ENCODE measurements at regions not wholly inside any gene's neighbourhood (a gene's known extent, or its start where the extent isn't known, plus 50 kb on each side); places are given as distances from the start of the nearest gene placed in this dataset.

DNA sequence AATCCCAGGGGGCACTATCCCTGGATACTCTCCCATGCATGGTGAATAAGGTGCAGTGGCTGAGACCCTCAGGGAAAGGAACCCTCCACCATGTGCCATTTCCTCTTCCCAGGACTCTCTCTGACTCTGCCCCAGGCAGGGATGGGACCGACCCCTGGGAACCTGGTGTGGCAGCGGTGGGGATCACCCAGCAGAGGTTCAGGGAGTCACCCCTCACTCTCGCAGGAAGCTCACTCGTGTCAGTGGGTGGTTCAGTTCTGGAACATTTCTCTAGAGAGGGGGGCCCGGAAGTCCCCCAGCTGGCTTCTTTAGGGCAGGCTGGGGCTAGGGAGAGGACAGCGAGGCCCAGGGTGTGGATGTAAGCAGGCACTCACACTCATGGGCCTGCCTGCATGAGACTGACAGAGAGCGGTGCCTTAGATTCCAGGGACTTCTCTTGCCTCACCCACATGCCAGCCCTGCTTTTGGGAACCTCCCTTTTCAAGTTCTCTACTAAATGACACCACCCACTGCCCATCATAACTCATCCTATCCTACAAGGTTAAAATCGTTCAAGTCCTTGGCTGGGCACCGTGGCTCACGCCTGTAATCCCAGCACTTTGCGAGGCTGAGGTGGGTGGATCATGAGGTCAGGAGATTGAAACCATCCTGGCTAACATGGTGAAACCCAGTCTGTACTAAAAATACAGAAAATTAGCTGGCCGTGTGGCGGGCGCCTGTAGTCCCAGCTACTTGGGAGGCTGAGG lies 109.7 kb upstream of the SDK2 start:
- no peak overlapping the region for H4K8ac ChIP-seq (ENCODE audit: extremely low read depth, insufficient read depth, low read length)
- ChIA-PET CTCF (ENCODE audit: partially characterized antibody) (interaction anchor here (0.6 to 1.2 kb wide), 5 partner anchors 25 to 1857 kb away, joined by 3 read pairs; no protein-coding TSS in a partner anchor), POLR2A (ENCODE audit: partially characterized antibody) (no interaction called here)
- H3K27me3 ChIP-seq (replicated peaks in 1 of 4; ENCODE audit: control insufficient read depth in 3 of 4, extremely low read depth in 1 of 4, insufficient read depth in 3 of 4, low read length in 3 of 4): no peaks in the 10 kb centered on the region; a peak in 1 of 7 replicates
- H4K5ac ChIP-seq (ENCODE audit: insufficient read length, low read depth, low read length): no peak overlapping the region
- WGBS, 2 experiments (ENCODE audit: extremely low coverage in 1 of 2, insufficient coverage in 1 of 2, insufficient read length in 1 of 2, insufficient replicate concordance in 2 of 2, low coverage in 1 of 2, low lambda C conversion rate in 2 of 2, missing lambda C conversion rate in 1 of 2): 96% methylated on average over 12 of the region's 14 CpGs; no CpG with 5 or more reads in 1 of the 2 experiments
- H4K20me1 ChIP-seq (replicated peaks in 1 of 2; ENCODE audit: control insufficient read depth in 1 of 2, insufficient read depth in 2 of 2, low read length in 2 of 2): no peaks in the 10 kb centered on the region
- DNase-seq (ENCODE audit: low read depth in 1 of 2, low spot score in 2 of 2) (no peak), FAIRE-seq (no peak)
- H3K9me3 ChIP-seq (ENCODE audit: insufficient read depth in 2 of 2, low read depth in 1 of 2, low read length in 1 of 2): no peaks in the 10 kb centered on the region
- no peaks in the 10 kb centered on the region for H3K79me1 ChIP-seq (ENCODE audit: low read depth, low read length)
- no peak overlapping the region for H3K9ac ChIP-seq (replicated peaks in 1 of 4; ENCODE audit: extremely low read depth in 1 of 4, low read depth in 3 of 4, low read length in 3 of 4)
- no peak overlapping the region for H3K18ac ChIP-seq (ENCODE audit: extremely low read depth, low read length)
- H2AFZ ChIP-seq (ENCODE audit: low read length): no peak overlapping the region
- H2BK5ac ChIP-seq (ENCODE audit: low read depth, low read length): no peak overlapping the region
- no peak overlapping the region for H3K23ac ChIP-seq (ENCODE audit: insufficient read length)
- no peak overlapping the region for H2BK120ac ChIP-seq (replicated peaks; ENCODE audit: low read depth, low read length)
- no peak overlapping the region for H3K4me3 ChIP-seq (ENCODE audit: extremely low read depth in 1 of 4, insufficient read depth in 2 of 4, low read depth in 3 of 4, low read length in 4 of 4)
- no peak overlapping the region for H2BK20ac ChIP-seq (ENCODE audit: low read length)
- H3K23me2 ChIP-seq (ENCODE audit: low read depth, low read length): no peaks in the 10 kb centered on the region
- no peak overlapping the region for H3K56ac ChIP-seq (replicated peaks; ENCODE audit: insufficient read length, low read depth, low read length)
- no peak overlapping the region for H2BK15ac ChIP-seq (ENCODE audit: low read length)
- H2AK5ac ChIP-seq (ENCODE audit: low read depth, low read length): no peak overlapping the region
- peaks cover 0 to 11% (median 0%) of the 10 kb centered on the region in 4 experiments; a peak in 3 of 7 replicates for H3K4me1 ChIP-seq (replicated peaks in 1 of 4; ENCODE audit: control insufficient read depth in 3 of 4, insufficient read depth in 4 of 4, low read length in 3 of 4)
- H3K27ac ChIP-seq (ENCODE audit: low read depth, low read length): no peak overlapping the region
- no peak overlapping the region for H3K14ac ChIP-seq (ENCODE audit: insufficient read length)
- H3K36me3 ChIP-seq (ENCODE audit: control insufficient read depth in 2 of 4, insufficient read depth in 4 of 4, low read length in 3 of 4): no peaks in the 10 kb centered on the region
- H2BK12ac ChIP-seq (ENCODE audit: low read depth, low read length): no peak overlapping the region
- no peak overlapping the region for H3K4ac ChIP-seq (replicated peaks; ENCODE audit: insufficient read length, low read depth, low read length)
- no peaks in the 10 kb centered on the region for H3K79me2 ChIP-seq (ENCODE audit: control insufficient read depth in 1 of 2, insufficient read depth in 2 of 2, low read length in 2 of 2)
- no peak overlapping the region for H3K4me2 ChIP-seq (ENCODE audit: insufficient read depth in 1 of 2, low read depth in 2 of 2, low read length in 2 of 2)
- no peak overlapping the region for H4K91ac ChIP-seq (replicated peaks; ENCODE audit: insufficient read length, low read length)
- TF ChIP-seq EP300 (IDR thresholded peaks at IDR 0.05; ENCODE audit: borderline replicate concordance in 1 of 2, low read depth in 2 of 2, low read length in 2 of 2): no peak
- no peak for TF ChIP-seq SIRT6 (IDR thresholded peaks at IDR 0.05; ENCODE audit: low read length)
- TF ChIP-seq SUZ12 (IDR thresholded peaks at IDR 0.05; ENCODE audit: low read length): no peak
- TF ChIP-seq RFX5 (IDR thresholded peaks at IDR 0.05; ENCODE audit: borderline replicate concordance, low read depth, low read length): no peak
- no peak for TF ChIP-seq HDAC2 (IDR thresholded peaks at IDR 0.05; ENCODE audit: borderline replicate concordance in 1 of 2, low read depth in 2 of 2, low read length in 2 of 2)
- TF ChIP-seq KDM5A (IDR thresholded peaks at IDR 0.05; ENCODE audit: low read length): no peak
- no peak for TF ChIP-seq TBP (IDR thresholded peaks at IDR 0.05; ENCODE audit: low read depth, low read length)
- TF ChIP-seq KDM1A (IDR thresholded peaks at IDR 0.05; ENCODE audit: borderline replicate concordance, low read length): no peak
- TF ChIP-seq CHD2 (IDR thresholded peaks at IDR 0.05; ENCODE audit: low read length): no peak
- TF ChIP-seq HDAC6 (IDR thresholded peaks at IDR 0.05; ENCODE audit: low read depth, low read length): no peak
- no peak for TF ChIP-seq SP2 (IDR thresholded peaks at IDR 0.05; ENCODE audit: low read length)
- TF ChIP-seq, protein P1, sequence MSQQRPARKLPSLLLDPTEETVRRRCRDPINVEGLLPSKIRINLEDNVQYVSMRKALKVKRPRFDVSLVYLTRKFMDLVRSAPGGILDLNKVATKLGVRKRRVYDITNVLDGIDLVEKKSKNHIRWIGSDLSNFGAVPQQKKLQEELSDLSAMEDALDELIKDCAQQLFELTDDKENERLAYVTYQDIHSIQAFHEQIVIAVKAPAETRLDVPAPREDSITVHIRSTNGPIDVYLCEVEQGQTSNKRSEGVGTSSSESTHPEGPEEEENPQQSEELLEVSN (IDR thresholded peaks at IDR 0.05): no peak
- TF ChIP-seq EZH2 (IDR thresholded peaks at IDR 0.05; ENCODE audit: low read depth, low read length, severe bottlenecking): no peak
